MM.1S (cell line): ENCODE measurements at regions not wholly inside any gene's neighbourhood (a gene's known extent, or its start where the extent isn't known, plus 50 kb on each side); places are given as distances from the start of the nearest gene placed in this dataset.

Source experiments
- DNase-seq: peaks from one replicate; pipeline ENCODE4 v3.0.0-alpha.2; 2015
- H2AFZ ChIP-seq: fragments of 300-600 bp; sonication (generic); 2 replicates; pipeline ENCODE4 v1.6.0; 2016; ENCODE audit warnings: antibody characterized with exemption, low read length
- H3F3A ChIP-seq: fragments of 300-600 bp; sonication (generic); 2 replicates; pipeline ENCODE4 v1.6.1; 2016; ENCODE audit warnings: mild to moderate bottlenecking, antibody characterized with exemption, low read length, moderate library complexity, mixed read lengths; ENCODE audit not compliant: insufficient read depth
- H3K27ac ChIP-seq: fragments of 300-600 bp; sonication (generic); 2 replicates; pipeline ENCODE4 v1.5.1; 2016; ENCODE audit warnings: mild to moderate bottlenecking, low read length
- H3K27me3 ChIP-seq: fragments of 300-600 bp; sonication (generic); replicated peaks from 2 replicates; pipeline ENCODE4 v1.6.0; 2016; ENCODE audit warnings: low read length; ENCODE audit not compliant: insufficient read depth
- H3K36me3 ChIP-seq: fragments of 300-600 bp; sonication (generic); replicated peaks from 2 replicates; pipeline ENCODE4 v1.6.1; 2016; ENCODE audit warnings: mild to moderate bottlenecking, low read length, mixed read lengths; ENCODE audit not compliant: insufficient read depth
- H3K4me1 ChIP-seq: fragments of 300-600 bp; sonication (generic); 2 replicates; pipeline ENCODE4 v1.6.1; 2016; ENCODE audit warnings: low read length, mixed read lengths
- H3K4me2 ChIP-seq: fragments of 300-600 bp; sonication (generic); 2 replicates; pipeline ENCODE4 v1.6.0; 2016; ENCODE audit warnings: low read depth, low read length
- H3K4me3 ChIP-seq: fragments of 300-600 bp; sonication (generic); 2 replicates; pipeline ENCODE4 v1.5.1; 2016; ENCODE audit warnings: low read length, mixed read lengths
- H3K79me2 ChIP-seq: fragments of 300-600 bp; sonication (generic); 2 replicates; pipeline ENCODE4 v1.6.1; 2016; ENCODE audit warnings: mixed run types, low read length, mixed read lengths
- H3K9ac ChIP-seq: fragments of 300-600 bp; sonication (generic); 2 replicates; pipeline ENCODE4 v1.6.1; 2016; ENCODE audit warnings: low read length, mixed read lengths
- H3K9me2 ChIP-seq: fragments of 300-600 bp; sonication (generic); replicated peaks from 2 replicates; pipeline ENCODE4 v1.6.1; 2016; ENCODE audit warnings: mild to moderate bottlenecking, low read length, mixed read lengths; ENCODE audit not compliant: insufficient read depth
- H3K9me3 ChIP-seq: fragments of 300-600 bp; sonication (generic); replicated peaks from 2 replicates; pipeline ENCODE4 v1.6.1; 2016; ENCODE audit warnings: mild to moderate bottlenecking, low read length, mixed read lengths; ENCODE audit not compliant: insufficient read depth
- H4K20me1 ChIP-seq: fragments of 300-600 bp; sonication (generic); 2 replicates; pipeline ENCODE4 v1.6.1; 2016; ENCODE audit warnings: mild to moderate bottlenecking, low read length, moderate library complexity, mixed read lengths; ENCODE audit not compliant: insufficient read depth
- EZH2 ChIP-seq: fragments of 300-600 bp; sonication (generic); optimal IDR thresholded peaks from 2 replicates; pipeline ENCODE3; 2017; ENCODE audit warnings: low read depth, mild to moderate bottlenecking, antibody characterized with exemption, low read length, mixed read lengths
- EZH2phosphoT487 ChIP-seq: fragments of 300-600 bp; sonication (generic); IDR thresholded peaks from 2 replicates; pipeline ENCODE4 v1.6.1; 2018; ENCODE audit warnings: antibody characterized with exemption, low read length
- TF ChIP-seq, protein P1 (sequence below): fragments of 300-600 bp; sonication (generic); IDR thresholded peaks from 2 replicates; pipeline ENCODE4 v1.5.1; 2016; ENCODE audit warnings: antibody characterized with exemption, low read length, mixed read lengths

GRCh38 chr5:72599519-72600370, 92.5 kb upstream of the ZNF366 start:
- TF ChIP-seq, protein P1, sequence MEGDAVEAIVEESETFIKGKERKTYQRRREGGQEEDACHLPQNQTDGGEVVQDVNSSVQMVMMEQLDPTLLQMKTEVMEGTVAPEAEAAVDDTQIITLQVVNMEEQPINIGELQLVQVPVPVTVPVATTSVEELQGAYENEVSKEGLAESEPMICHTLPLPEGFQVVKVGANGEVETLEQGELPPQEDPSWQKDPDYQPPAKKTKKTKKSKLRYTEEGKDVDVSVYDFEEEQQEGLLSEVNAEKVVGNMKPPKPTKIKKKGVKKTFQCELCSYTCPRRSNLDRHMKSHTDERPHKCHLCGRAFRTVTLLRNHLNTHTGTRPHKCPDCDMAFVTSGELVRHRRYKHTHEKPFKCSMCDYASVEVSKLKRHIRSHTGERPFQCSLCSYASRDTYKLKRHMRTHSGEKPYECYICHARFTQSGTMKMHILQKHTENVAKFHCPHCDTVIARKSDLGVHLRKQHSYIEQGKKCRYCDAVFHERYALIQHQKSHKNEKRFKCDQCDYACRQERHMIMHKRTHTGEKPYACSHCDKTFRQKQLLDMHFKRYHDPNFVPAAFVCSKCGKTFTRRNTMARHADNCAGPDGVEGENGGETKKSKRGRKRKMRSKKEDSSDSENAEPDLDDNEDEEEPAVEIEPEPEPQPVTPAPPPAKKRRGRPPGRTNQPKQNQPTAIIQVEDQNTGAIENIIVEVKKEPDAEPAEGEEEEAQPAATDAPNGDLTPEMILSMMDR = no peak
- TF ChIP-seq EZH2phosphoT487 (no peak), EZH2 (no peak)
- Histone ChIP-seq H3K4me2 (no peak overlapping the region), H3K27ac (no peak overlapping the region)

GRCh38 chr5:72599065-72599433, 91.8 kb upstream of the ZNF366 start:
- H3K4me1 ChIP-seq = no peaks in the 10 kb centered on the region
- no peak overlapping the region for H3K4me2 ChIP-seq
- H3K27ac ChIP-seq = no peak overlapping the region

More at GRCh38 chr5:72599519-72600370, 92.5 kb upstream of the ZNF366 start:
- Histone ChIP-seq H3F3A (no peaks in the 10 kb centered on the region), H2AFZ (no peak overlapping the region), H3K9ac (no peak overlapping the region), H3K27me3 (no peaks in the 10 kb centered on the region), H3K4me3 (no peak overlapping the region), H4K20me1 (no peaks in the 10 kb centered on the region), H3K36me3 (no peaks in the 10 kb centered on the region), H3K79me2 (no peaks in the 10 kb centered on the region), H3K9me2 (no peaks in the 10 kb centered on the region), H3K4me1 (no peaks in the 10 kb centered on the region), H3K9me3 (no peaks in the 10 kb centered on the region)
- DNase-seq = no peak

DNA sequence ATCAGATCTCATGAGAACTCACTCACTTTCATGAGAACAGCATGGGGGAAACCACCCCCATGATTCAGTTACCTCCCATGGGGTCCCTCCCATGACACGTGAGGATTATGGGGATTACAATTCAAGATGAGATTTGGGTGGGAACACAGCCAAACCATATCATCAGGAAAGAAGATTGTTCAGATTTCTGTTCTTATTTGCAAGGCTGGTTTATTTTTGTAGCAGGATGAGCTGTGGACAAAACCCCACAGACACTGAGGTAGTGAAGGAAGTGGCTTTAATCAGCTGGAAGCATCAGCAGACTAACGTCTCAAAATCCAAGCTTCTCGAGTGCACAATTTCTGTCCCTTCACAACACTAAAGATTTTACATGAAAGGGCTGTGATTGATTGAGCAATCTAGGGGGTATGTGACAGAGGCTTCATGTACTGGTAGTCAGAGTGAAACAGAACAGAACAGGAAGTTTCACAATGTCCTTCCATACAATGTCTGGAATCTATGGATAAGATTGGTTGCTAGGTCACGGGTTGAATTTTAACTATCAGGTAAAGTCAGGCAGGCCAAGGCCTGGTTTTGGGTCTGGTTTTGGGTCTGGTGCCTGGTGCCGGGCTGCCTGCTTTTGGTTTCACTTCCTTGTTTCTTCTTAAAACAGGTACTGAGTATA, 91.3 kb upstream of the ZNF366 start:
- Histone ChIP-seq H3K36me3 (no peaks in the 10 kb centered on the region), H3K27ac (no peak overlapping the region), H3K4me2 (no peak overlapping the region), H4K20me1 (no peaks in the 10 kb centered on the region), H3K9me2 (no peaks in the 10 kb centered on the region), H3K9ac (no peak overlapping the region), H3F3A (no peaks in the 10 kb centered on the region), H3K79me2 (no peaks in the 10 kb centered on the region), H2AFZ (peak overlapping the region; percentile 4; the same call in 1 of the 2 replicates), H3K4me1 (no peaks in the 10 kb centered on the region), H3K27me3 (no peaks in the 10 kb centered on the region), H3K4me3 (no peak overlapping the region), H3K9me3 (no peaks in the 10 kb centered on the region)
- TF ChIP-seq EZH2phosphoT487 = no peak
- TF ChIP-seq EZH2 = no peak
- TF ChIP-seq, protein P1 = no peak
- no peak for DNase-seq

More at GRCh38 chr5:72599065-72599433, 91.8 kb upstream of the ZNF366 start:
- no peak for DNase-seq
- Histone ChIP-seq H3K79me2 (no peaks in the 10 kb centered on the region), H3K4me3 (no peak overlapping the region), H3K9me3 (no peaks in the 10 kb centered on the region), H3K9me2 (no peaks in the 10 kb centered on the region), H4K20me1 (no peaks in the 10 kb centered on the region), H3K27me3 (no peaks in the 10 kb centered on the region), H3K9ac (no peak overlapping the region), H3K36me3 (no peaks in the 10 kb centered on the region), H3F3A (no peaks in the 10 kb centered on the region), H2AFZ (peak overlapping the region; percentile 4; the same call in 1 of the 2 replicates)
- TF ChIP-seq, protein P1 = no peak
- no peak for TF ChIP-seq EZH2
- no peak for TF ChIP-seq EZH2phosphoT487
